Brain microvascular endothelial cell (primary cell): ENCODE measurements at regions not wholly inside any gene's neighbourhood (a gene's known extent, or its start where the extent isn't known, plus 50 kb on each side); places are given as distances from the start of the nearest gene placed in this dataset.

Source experiments
- DNase-seq: peaks from one replicate; pipeline ENCODE4 v3.0.0-alpha.2; 2020
- H3K27ac ChIP-seq: fragments of 250-450 bp; sonication (Bioruptor Pico); 2 replicates; pipeline ENCODE4 v1.5.1; 2020; ENCODE audit warnings: mild to moderate bottlenecking, moderate library complexity
- H3K27me3 ChIP-seq: fragments of 250-450 bp; sonication (Bioruptor Pico); replicated peaks from 2 replicates; pipeline ENCODE4 v1.5.1; 2020; ENCODE audit warnings: mild to moderate bottlenecking
- H3K36me3 ChIP-seq: fragments of 250-450 bp; sonication (Bioruptor Pico); replicated peaks from 2 replicates; pipeline ENCODE4 v1.5.1; 2020; ENCODE audit warnings: mild to moderate bottlenecking
- H3K4me3 ChIP-seq: 2 replicates; pipeline ENCODE4 v1.5.1; 2011; ENCODE audit warnings: low read depth, mild to moderate bottlenecking, control low read depth, low read length, moderate library complexity
- CTCF ChIP-seq: IDR thresholded peaks from 2 replicates; pipeline ENCODE4 v1.5.1; 2011; ENCODE audit warnings: low read depth, mild to moderate bottlenecking, moderate library complexity, low read length, control low read depth, inconsistent platforms; ENCODE audit errors: missing control alignments
- in situ Hi-C: cut with HindIII; loops from 2 replicates; pipeline ENCODE4 v1.10.0; 2017; ENCODE audit warnings: low sequenced_read_pairs, low pct_ligation_motif_present

- H3K27me3 ChIP-seq, result no peaks in the 10 kb centered on the region
- no peak for TF ChIP-seq CTCF
- H3K36me3 ChIP-seq, result no peaks in the 10 kb centered on the region
- no peak overlapping the region for H3K4me3 ChIP-seq
- in situ Hi-C loops, result no loop called here
- DNase-seq, result no peak
- no peak overlapping the region for H3K27ac ChIP-seq
Observed at GRCh38 chr15:95021816-95022215, 790.5 kb downstream of the MCTP2 start.

- in situ Hi-C loops, result no loop called here
- peak; percentile 60 for TF ChIP-seq CTCF
- no peaks in the 10 kb centered on the region for H3K36me3 ChIP-seq
- no peak overlapping the region for H3K4me3 ChIP-seq
- peak; percentile 37 for DNase-seq
- H3K27ac ChIP-seq, result no peak overlapping the region
- no peaks in the 10 kb centered on the region for H3K27me3 ChIP-seq
Observed at GRCh38 chr15:95024351-95024750, 793.0 kb downstream of the MCTP2 start.

GRCh38 chr15:95025924-95026728, 794.8 kb downstream of the MCTP2 start:
- Histone ChIP-seq H3K36me3 (no peaks in the 10 kb centered on the region), H3K27me3 (no peaks in the 10 kb centered on the region), H3K4me3 (no peak overlapping the region), H3K27ac (no peak overlapping the region)
- peak; percentile 84 for DNase-seq
- peak; percentile 80 for TF ChIP-seq CTCF
- in situ Hi-C loops, result loop anchor here (25.0 kb wide), 1 partner anchor 1311 kb away; the partner anchor contains the start of gene NR2F2

- in situ Hi-C loops, result loop anchor here (25.0 kb wide), 1 partner anchor 1309 kb away; the partner anchor contains the start of gene NR2F2
- no peak overlapping the region for H3K4me3 ChIP-seq
- H3K27me3 ChIP-seq, result no peaks in the 10 kb centered on the region
- no peaks in the 10 kb centered on the region for H3K36me3 ChIP-seq
- H3K27ac ChIP-seq, result no peak overlapping the region
- no peak for TF ChIP-seq CTCF
- no peak for DNase-seq
Observed at GRCh38 chr15:95027981-95028380, 796.6 kb downstream of the MCTP2 start.

GRCh38 chr15:95032156-95032555, 800.8 kb downstream of the MCTP2 start:
- Histone ChIP-seq H3K27ac (no peak overlapping the region), H3K27me3 (no peaks in the 10 kb centered on the region), H3K4me3 (no peak overlapping the region), H3K36me3 (no peaks in the 10 kb centered on the region)
- TF ChIP-seq CTCF, result no peak
- in situ Hi-C loops, result loop anchor here (25.0 kb wide), 1 partner anchor 1305 kb away; the partner anchor contains the start of gene NR2F2
- no peak for DNase-seq

- H3K4me3 ChIP-seq, result no peak overlapping the region
- no peak overlapping the region for H3K27ac ChIP-seq
- DNase-seq, result no peak
- TF ChIP-seq CTCF, result no peak
- in situ Hi-C loops, result loop anchor here (25.0 kb wide), 1 partner anchor 1302 kb away; the partner anchor contains the start of gene NR2F2
- no peaks in the 10 kb centered on the region for H3K36me3 ChIP-seq
- H3K27me3 ChIP-seq, result no peaks in the 10 kb centered on the region
Observed at GRCh38 chr15:95035106-95035505, 803.7 kb downstream of the MCTP2 start.
